Esophagus squamous epithelium (tissue), 5 donors: ENCODE measurements at regions not wholly inside any gene's neighbourhood (a gene's known extent, or its start where the extent isn't known, plus 50 kb on each side); places are given as distances from the start of the nearest gene placed in this dataset.

ENCODE experiments used
- DNase-seq: peaks from one replicate; lab custom pipeline; 2025; lab: John Stamatoyannopoulos, UW
- H3K27ac ChIP-seq, 4 donors: fragments of 200-600 bp; sonication (generic); one replicate each; pipeline ENCODE4 v1.5.1; 2016 to 2019; ENCODE audit warnings: mild to moderate bottlenecking in 1 of 4
- H3K27me3 ChIP-seq, 4 donors: fragments of 200-600 bp; sonication (generic); 1 replicate in 3 of 4; 2 replicates in 1 of 4; pipeline versions ENCODE4 v1.5.1 to v1.6.0; 2017 to 2021; ENCODE audit warnings: antibody characterized with exemption in 1 of 4
- H3K36me3 ChIP-seq, 3 donors: fragments of 200-600 bp; sonication (generic); one replicate each; pipeline ENCODE4 v1.5.1; 2016 to 2019
- H3K4me1 ChIP-seq, 3 donors: fragments of 200-600 bp; sonication (generic); one replicate each; pipeline ENCODE4 v1.5.1; 2017 to 2019
- H3K4me3 ChIP-seq, 4 donors: fragments of 200-600 bp; sonication (generic); 1 replicate in 3 of 4; 2 replicates in 1 of 4; pipeline ENCODE4 v1.5.1; 2016 to 2019; ENCODE audit warnings: mild to moderate bottlenecking in 2 of 4, moderate library complexity in 1 of 4
- H3K9me3 ChIP-seq, 3 donors: fragments of 200-600 bp; sonication (generic); one replicate each; pipeline ENCODE4 v1.5.1; 2016 to 2019
- CTCF ChIP-seq, 6 experiments: fragments of 450-650 bp in 4 of 6; fragments of 200-600 bp in 2 of 6; sonication (generic) in 2 of 6; IDR thresholded peaks; one replicate each; pipeline ENCODE4 v1.5.1; 2016 to 2019; ENCODE audit warnings: antibody characterized with exemption in 6 of 6, mild to moderate bottlenecking in 4 of 6, moderate library complexity in 4 of 6
- POLR2A ChIP-seq, 4 donors: fragments of 450-650 bp; IDR thresholded peaks; one replicate each; pipeline ENCODE4 v1.6.1; 2017; ENCODE audit warnings: antibody characterized with exemption in 4 of 4, mild to moderate bottlenecking in 4 of 4, moderate library complexity in 3 of 4
- WGBS, 2 donors: methylation state at CpG; one replicate each; pipeline ENCODE4 v1.1.5; 2018; 5-methylcytosine and 5-hydroxymethylcytosine counted together
- intact Hi-C: fragments of 100-400 bp; cut with DNase I; formaldehyde crosslinking; loops from one replicate; pipeline ENCODE4 v1.15.0; 2022
- donor health status: DM: yes; HTN: yes; CAD: no.

GRCh38 chr5:81834021-81834660 is 83.2 kb upstream of the SSBP2 start:
- TF ChIP-seq CTCF (IDR thresholded peaks at IDR 0.05), result no peak
- TF ChIP-seq POLR2A (IDR thresholded peaks at IDR 0.05), result no peak
- intact Hi-C loops, result no loop called here
- Histone ChIP-seq H3K9me3 (no peaks in the 10 kb centered on the region), H3K27ac (no peak overlapping the region), H3K4me3 (no peak overlapping the region), H3K4me1 (peaks cover 0 to 6% (median 0%) of the 10 kb centered on the region in 3 donors), H3K36me3 (no peaks in the 10 kb centered on the region), H3K27me3 (no peaks in the 10 kb centered on the region)
- WGBS, 2 donors, result 94 to 96% methylated on average over 10 to 11 of the region's 11 CpGs
- no peak for DNase-seq

DNA sequence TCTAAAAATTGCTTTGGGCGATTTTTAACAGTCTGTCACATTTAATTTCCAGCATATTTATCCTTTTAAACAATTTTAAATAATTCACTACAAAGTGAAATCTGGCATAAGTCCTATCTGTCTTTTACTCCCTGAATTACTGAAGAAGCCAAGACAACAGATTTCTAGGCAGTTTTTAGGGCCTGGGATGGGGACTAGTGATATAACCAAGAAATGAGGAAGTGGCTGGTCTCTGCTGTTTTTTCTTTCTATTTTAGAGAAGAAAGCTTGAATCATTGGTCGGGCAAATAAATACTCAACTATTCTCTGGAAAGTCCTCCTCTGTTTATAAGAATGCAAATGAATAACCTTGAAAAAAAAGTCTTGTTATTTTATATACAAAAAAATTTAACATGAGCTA is 79.7 kb upstream of the SSBP2 start:
- intact Hi-C loops, result no loop called here
- H3K27me3 ChIP-seq, result no peaks in the 10 kb centered on the region
- WGBS, 2 donors, result 69 to 75% methylated on average over 2 of the region's 2 CpGs
- DNase-seq, result no peak
- H3K9me3 ChIP-seq, result no peaks in the 10 kb centered on the region
- peaks cover 0 to under 1% (median 0%) of the 10 kb centered on the region in 3 donors for H3K4me1 ChIP-seq
- H3K27ac ChIP-seq, result no peak overlapping the region
- no peaks in the 10 kb centered on the region for H3K36me3 ChIP-seq
- TF ChIP-seq CTCF (IDR thresholded peaks at IDR 0.05) (no peak), POLR2A (IDR thresholded peaks at IDR 0.05) (no peak)
- no peak overlapping the region for H3K4me3 ChIP-seq

GRCh38 chr5:81829242-81829641 is 78.3 kb upstream of the SSBP2 start:
- H3K9me3 ChIP-seq, result no peaks in the 10 kb centered on the region
- no peaks in the 10 kb centered on the region for H3K36me3 ChIP-seq
- no peak overlapping the region for H3K27ac ChIP-seq
- no peak overlapping the region for H3K4me3 ChIP-seq
- TF ChIP-seq POLR2A (IDR thresholded peaks at IDR 0.05), result no peak
- TF ChIP-seq CTCF (IDR thresholded peaks at IDR 0.05), result no peak
- DNase-seq, result no peak
- peaks cover 0 to 8% (median 0%) of the 10 kb centered on the region in 3 donors for H3K4me1 ChIP-seq
- 71 to 76% methylated on average over 5 of the region's 5 CpGs for WGBS, 2 donors
- intact Hi-C loops, result no loop called here
- no peaks in the 10 kb centered on the region for H3K27me3 ChIP-seq

DNA sequence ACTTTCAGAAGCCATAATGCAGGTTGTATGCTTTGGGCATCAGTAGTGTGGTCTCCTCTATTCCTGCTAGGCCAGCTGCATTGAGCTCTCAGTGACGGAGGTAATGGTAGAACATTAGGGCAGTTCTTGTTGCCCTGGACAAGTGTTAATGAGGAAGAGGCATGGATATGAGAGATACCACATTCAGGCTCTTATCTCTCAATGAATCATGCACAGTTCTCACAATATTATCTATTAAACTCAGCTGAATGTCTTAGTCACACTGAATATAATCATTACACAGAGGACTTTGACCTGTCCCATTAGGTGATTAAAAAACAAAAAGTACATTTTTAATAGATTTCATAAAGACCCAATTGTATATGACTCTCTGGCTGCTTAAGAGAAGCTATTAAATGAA is 76.6 kb upstream of the SSBP2 start:
- 63 to 94% methylated on average over 1 of the region's 1 CpG for WGBS, 2 donors
- H3K27ac ChIP-seq, result no peak overlapping the region
- no peaks in the 10 kb centered on the region for H3K9me3 ChIP-seq
- intact Hi-C loops, result no loop called here
- H3K36me3 ChIP-seq, result no peaks in the 10 kb centered on the region
- H3K27me3 ChIP-seq, result no peaks in the 10 kb centered on the region
- DNase-seq, result no peak
- TF ChIP-seq POLR2A (IDR thresholded peaks at IDR 0.05), result no peak
- no peak for TF ChIP-seq CTCF (IDR thresholded peaks at IDR 0.05)
- peaks cover 0 to 8% (median 0%) of the 10 kb centered on the region in 3 donors for H3K4me1 ChIP-seq
- no peak overlapping the region for H3K4me3 ChIP-seq

DNA sequence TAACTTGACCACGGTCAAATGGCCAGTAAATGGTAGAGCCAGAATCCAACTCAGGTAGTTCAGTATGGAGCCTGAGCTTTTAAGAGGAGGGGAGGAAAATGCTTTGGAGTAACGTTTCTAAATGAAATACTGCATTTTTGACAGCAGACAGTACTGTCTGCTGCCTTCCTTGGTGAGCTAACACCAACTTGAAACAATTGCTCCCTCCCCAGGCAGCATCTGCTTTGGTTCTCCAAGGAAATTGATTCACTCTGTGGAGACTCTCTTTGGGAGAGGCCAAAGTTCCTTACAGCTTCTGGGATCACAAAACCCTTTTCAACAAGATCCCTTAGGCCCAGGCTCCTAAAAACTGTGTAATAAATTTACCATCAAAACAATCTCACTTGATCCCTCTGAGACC is 75.2 kb upstream of the SSBP2 start:
- no peak for DNase-seq
- Histone ChIP-seq H3K36me3 (no peaks in the 10 kb centered on the region), H3K27me3 (no peaks in the 10 kb centered on the region), H3K27ac (no peak overlapping the region), H3K4me3 (no peak overlapping the region), H3K9me3 (no peaks in the 10 kb centered on the region), H3K4me1 (peaks cover 0 to 8% (median 0%) of the 10 kb centered on the region in 3 donors)
- intact Hi-C loops, result no loop called here
- TF ChIP-seq CTCF (IDR thresholded peaks at IDR 0.05), result no peak
- no peak for TF ChIP-seq POLR2A (IDR thresholded peaks at IDR 0.05)
- 57 to 71% methylated on average over 2 of the region's 2 CpGs for WGBS, 2 donors
